K562 (cell line): ENCODE measurements at regions not wholly inside any gene's neighbourhood (a gene's known extent, or its start where the extent isn't known, plus 50 kb on each side); places are given as distances from the start of the nearest gene placed in this dataset.

Source experiments
- ATAC-seq: fragments of 200-7000 bp; cut with Tn5 transposase; 3 replicates; pipeline ENCODE4 v1.9.1; 2020; ENCODE audit warnings: moderate library complexity
- BruUV-seq: library from RNA; stranded (reverse); fragments of 400-500 nt; replicated peaks from 2 replicates; lab custom pipeline; 2021; lab: Mats Ljungman, UMichigan
- CTCF ChIA-PET: fragments of 300-600 bp; formaldehyde crosslinking; extraction: SDS; loops from one replicate; lab custom pipeline; 2021; ENCODE audit warnings: low intra/inter-chr PET ratio; lab: Yijun Ruan, JAX
- POLR2A ChIA-PET: fragments of 300-600, 350-650 bp; sonication (Branson Sonifier 250); formaldehyde crosslinking; extraction: SDS; loops from one replicate; lab custom pipeline; 2021; ENCODE audit warnings: antibody characterized with exemption, inconsistent platforms; lab: Yijun Ruan, JAX
- DNase-seq, 4 experiments: peaks; one replicate each; pipeline versions ENCODE4 v3.0.0 to v3.0.0-alpha.2; 2011 to 2018; ENCODE audit warnings: low spot score in 3 of 4, mixed read lengths in 3 of 4; ENCODE audit errors: extremely low read depth in 1 of 4
- FAIRE-seq: peaks from 2 replicates; lab custom pipeline; 2011; peaks lifted over from hg19 to GRCh38; lab: Jason Lieb, UNC
- H2AFZ ChIP-seq: 2 replicates; pipeline ENCODE4 v1.6.0; 2011; ENCODE audit warnings: low read depth, low read length, control low read depth, inconsistent platforms
- H3K27ac ChIP-seq: fragments of 200-600 bp; 3 replicates; pipeline ENCODE4 v1.8.0; 2011; ENCODE audit warnings: low read depth, mild to moderate bottlenecking, control low read depth, inconsistent platforms, low read length, moderate library complexity, mixed read lengths; ENCODE audit errors: extremely low read depth
- H3K27me3 ChIP-seq, 2 experiments: fragments of 300-600 bp in 1 of 2; 2 replicates in 1 of 2; 3 replicates in 1 of 2; pipeline versions ENCODE4 v1.6.0 to v1.8.0; 2011; ENCODE audit warnings: inconsistent platforms in 2 of 2, low read length in 2 of 2, mild to moderate bottlenecking in 1 of 2, mixed read lengths in 1 of 2, moderate library complexity in 1 of 2; ENCODE audit not compliant: control insufficient read depth in 2 of 2, insufficient read depth in 2 of 2
- H3K36me3 ChIP-seq: fragments of 300-600 bp; 3 replicates; pipeline ENCODE4 v1.8.0; 2011; ENCODE audit warnings: mild to moderate bottlenecking, low read length, inconsistent platforms; ENCODE audit not compliant: control insufficient read depth, insufficient read depth
- H3K4me1 ChIP-seq, 2 experiments: fragments of 200-600 bp in 1 of 2; replicated peaks in 1 of 2; 2 replicates in 1 of 2; 3 replicates in 1 of 2; pipeline versions ENCODE4 v1.5.1 to v1.8.0; 2011; ENCODE audit warnings: inconsistent platforms in 2 of 2, low read length in 2 of 2, mild to moderate bottlenecking in 1 of 2, mixed read lengths in 1 of 2, moderate library complexity in 1 of 2; ENCODE audit not compliant: control insufficient read depth in 2 of 2, insufficient read depth in 2 of 2
- H3K4me2 ChIP-seq: 2 replicates; pipeline ENCODE4 v1.6.1; 2011; ENCODE audit warnings: low read length, control low read depth, inconsistent platforms, mixed read lengths; ENCODE audit not compliant: insufficient read depth
- H3K4me3 ChIP-seq: fragments of 200-600 bp; sonication (generic), shearing (Covaris generic); 2 replicates; pipeline ENCODE4 v1.5.1; 2016; ENCODE audit warnings: control low read depth, inconsistent platforms
- H3K79me2 ChIP-seq: fragments of 200-600 bp; 3 replicates; pipeline ENCODE4 v1.8.0; 2011; ENCODE audit warnings: low read length, inconsistent platforms; ENCODE audit not compliant: control insufficient read depth, insufficient read depth
- H3K9ac ChIP-seq, 2 experiments: 2 replicates each; pipeline versions ENCODE4 v1.6.0 to v1.6.1; 2011; ENCODE audit warnings: low read depth in 2 of 2, low read length in 2 of 2, control low read depth in 1 of 2, inconsistent platforms in 1 of 2, mild to moderate bottlenecking in 1 of 2, mixed read lengths in 1 of 2; ENCODE audit not compliant: insufficient read depth in 1 of 2
- H3K9me1 ChIP-seq: one replicate; pipeline ENCODE4 v1.6.0; 2011; ENCODE audit warnings: inconsistent platforms, mild to moderate bottlenecking, low read length, moderate library complexity; ENCODE audit not compliant: control insufficient read depth, insufficient read depth
- H3K9me3 ChIP-seq: replicated peaks from 2 replicates; pipeline ENCODE4 v1.5.1; 2011; ENCODE audit warnings: low read depth, low read length, inconsistent platforms; ENCODE audit not compliant: control insufficient read depth, insufficient read depth
- H4K20me1 ChIP-seq: replicated peaks from 2 replicates; pipeline ENCODE4 v1.6.1; 2011; ENCODE audit warnings: low read length, inconsistent platforms, mixed read lengths; ENCODE audit not compliant: control insufficient read depth, insufficient read depth
- CBFA2T3 ChIP-seq: fragments of 450-650 bp; IDR thresholded peaks from 2 replicates; pipeline ENCODE4 v1.6.1; 2017
- CEBPG ChIP-seq, 3 experiments: fragments of 200-800 bp in 1 of 3; sonication (Bioruptor generic) in 1 of 3; sonication (generic) in 1 of 3; formaldehyde crosslinking in 1 of 3; IDR thresholded peaks in 2 of 3; conservative IDR thresholded peaks in 1 of 3; 2 replicates each; pipeline versions ENCODE4 v1.6.1 to v1.8.0; 2016 to 2022; ENCODE audit warnings: missing compliant biosample characterization in 2 of 3, missing genetic modification characterization in 2 of 3, mild to moderate bottlenecking in 1 of 3, missing genetic modification reagents in 1 of 3
- CREB3L1 ChIP-seq: fragments of 450-650 bp; IDR thresholded peaks from 2 replicates; pipeline ENCODE4 v1.6.1; 2014; ENCODE audit warnings: low read depth, mild to moderate bottlenecking, moderate library complexity, borderline replicate concordance
- ILF3 ChIP-seq: fragments of 450-650 bp; IDR thresholded peaks from 2 replicates; pipeline ENCODE4 v1.6.1; 2018; ENCODE audit warnings: antibody characterized with exemption, mild to moderate bottlenecking, moderate library complexity, borderline replicate concordance
- MAFF ChIP-seq: IDR thresholded peaks from 2 replicates; pipeline ENCODE4 v1.6.1; 2012; ENCODE audit warnings: low read length, improper control_type of control experiment
- MCM3 ChIP-seq: fragments of 450-650 bp; IDR thresholded peaks from 2 replicates; pipeline ENCODE4 v1.6.1; 2016
- NFIC ChIP-seq: fragments of 450-650 bp; IDR thresholded peaks from 2 replicates; pipeline ENCODE4 v1.6.1; 2017; ENCODE audit warnings: mild to moderate bottlenecking, inconsistent platforms
- NFIX ChIP-seq: fragments of 250-450 bp; sonication (Bioruptor Pico); IDR thresholded peaks from 2 replicates; pipeline ENCODE4 v1.4.0; 2020; ENCODE audit warnings: low read depth, mild to moderate bottlenecking, moderate library complexity
- RB1 ChIP-seq: fragments of 450-650 bp; IDR thresholded peaks from 2 replicates; pipeline ENCODE4 v1.6.1; 2017; ENCODE audit warnings: low read depth, mild to moderate bottlenecking
- SAFB2 ChIP-seq: fragments of 200-400 bp; formaldehyde crosslinking; IDR thresholded peaks from 2 replicates; pipeline ENCODE4 v1.6.1; 2018; ENCODE audit warnings: borderline replicate concordance, low read length, low read depth, moderate library complexity; ENCODE audit not compliant: severe bottlenecking
- TCF7L2 ChIP-seq: fragments of 150-350 bp; IDR thresholded peaks from 2 replicates; pipeline ENCODE4 v1.6.1; 2016; ENCODE audit warnings: low read depth, mild to moderate bottlenecking, low read length, moderate library complexity
- WGBS: fragments of 100-300 bp; shearing (Covaris generic); methylation state at CpG from one replicate; pipeline ENCODE4 v1.1.6; 2016; ENCODE audit warnings: low coverage, mixed read lengths; ENCODE audit not compliant: insufficient coverage; ENCODE audit errors: missing lambda C conversion rate; 5-methylcytosine and 5-hydroxymethylcytosine counted together
- in situ Hi-C: fragments of 300-500 bp; cut with MboI; formaldehyde crosslinking; loops from 4 replicates; pipeline ENCODE4 v1.15.0; 2018; ENCODE audit warnings: inconsistent platforms, mixed read lengths
- intact Hi-C: fragments of 100-400 bp; cut with micrococcal nuclease; formaldehyde crosslinking; loops from 2 replicates; pipeline ENCODE4 v1.14.2; 2022
- TF ChIP-seq, protein P1 (sequence below): fragments of 450-650 bp; IDR thresholded peaks from 2 replicates; pipeline ENCODE4 v1.6.1; 2017; ENCODE audit warnings: mild to moderate bottlenecking, moderate library complexity

GRCh38 chr2:160715428-160715827 is 221.8 kb upstream of the RBMS1 start:
- CTCF ChIA-PET = no interaction called here
- H3K9me3 ChIP-seq = no peaks in the 10 kb centered on the region
- no peak overlapping the region for H3K4me3 ChIP-seq
- no peaks in the 10 kb centered on the region for H3K9me1 ChIP-seq
- H3K27ac ChIP-seq = no peak overlapping the region
- H3K4me2 ChIP-seq = no peak overlapping the region
- in situ Hi-C loops = no loop called here
- no peaks in the 10 kb centered on the region for H3K4me1 ChIP-seq
- BruUV-seq = no TSS peak
- no peak for DNase-seq
- H3K27me3 ChIP-seq = no peaks in the 10 kb centered on the region
- no peak overlapping the region for H2AFZ ChIP-seq
- intact Hi-C loops = no loop called here
- TF ChIP-seq NFIC (peak; percentile 78), NFIX (CRISPR knock-in tag) (peak; percentile 48; the same call in 1 of the 2 replicates), ILF3 (no peak)
- TF ChIP-seq, all 486 proteins: peak for 2
- Histone ChIP-seq H3K79me2 (no peaks in the 10 kb centered on the region), H3K36me3 (no peaks in the 10 kb centered on the region), H3K9ac (no peak overlapping the region), H4K20me1 (no peaks in the 10 kb centered on the region)
- ATAC-seq = no peak
- WGBS = 0% methylated on average over 2 of the region's 2 CpGs
- POLR2A ChIA-PET = no interaction called here
- FAIRE-seq = no peak

DNA sequence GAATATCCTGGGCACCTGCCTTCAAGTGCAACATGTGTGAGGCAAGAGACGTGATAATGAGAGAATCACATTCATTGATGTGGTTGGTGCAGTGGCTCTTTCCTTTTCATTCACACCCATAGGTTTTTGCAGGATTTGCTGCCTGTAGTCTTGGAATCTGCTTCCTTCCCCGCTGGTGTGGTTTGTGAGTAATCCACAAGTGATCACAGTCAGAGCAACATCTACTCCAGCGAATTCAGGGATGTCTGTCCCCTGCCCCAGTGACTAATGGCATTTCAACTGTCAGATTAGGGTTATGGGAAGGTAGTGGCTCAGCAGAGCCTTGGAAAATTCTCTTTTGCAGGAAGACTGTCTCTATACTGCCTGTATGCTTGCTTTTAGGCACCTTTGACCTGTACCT is 225.5 kb upstream of the RBMS1 start:
- Histone ChIP-seq H3K27me3 (no peaks in the 10 kb centered on the region), H2AFZ (no peak overlapping the region), H4K20me1 (no peaks in the 10 kb centered on the region), H3K79me2 (no peaks in the 10 kb centered on the region), H3K4me2 (no peak overlapping the region), H3K4me1 (no peaks in the 10 kb centered on the region), H3K36me3 (no peaks in the 10 kb centered on the region), H3K9me3 (no peaks in the 10 kb centered on the region), H3K27ac (no peak overlapping the region), H3K9me1 (no peaks in the 10 kb centered on the region), H3K9ac (no peak overlapping the region), H3K4me3 (no peak overlapping the region)
- FAIRE-seq (no peak), DNase-seq (no peak), ATAC-seq (no peak)
- TF ChIP-seq, protein P1, sequence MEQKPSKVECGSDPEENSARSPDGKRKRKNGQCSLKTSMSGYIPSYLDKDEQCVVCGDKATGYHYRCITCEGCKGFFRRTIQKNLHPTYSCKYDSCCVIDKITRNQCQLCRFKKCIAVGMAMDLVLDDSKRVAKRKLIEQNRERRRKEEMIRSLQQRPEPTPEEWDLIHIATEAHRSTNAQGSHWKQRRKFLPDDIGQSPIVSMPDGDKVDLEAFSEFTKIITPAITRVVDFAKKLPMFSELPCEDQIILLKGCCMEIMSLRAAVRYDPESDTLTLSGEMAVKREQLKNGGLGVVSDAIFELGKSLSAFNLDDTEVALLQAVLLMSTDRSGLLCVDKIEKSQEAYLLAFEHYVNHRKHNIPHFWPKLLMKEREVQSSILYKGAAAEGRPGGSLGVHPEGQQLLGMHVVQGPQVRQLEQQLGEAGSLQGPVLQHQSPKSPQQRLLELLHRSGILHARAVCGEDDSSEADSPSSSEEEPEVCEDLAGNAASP = no peak
- TF ChIP-seq MAFF (no peak), TCF7L2 (no peak), MCM3 (no peak), SAFB2 (no peak), CBFA2T3 (no peak), CREB3L1 (no peak), CEBPG (CRISPR knock-in tag; IDR thresholded peaks at IDR 0.05) (no peak), CEBPG (tag; conservative IDR thresholded peaks at IDR 0.05 in 1 of 2, IDR thresholded peaks at IDR 0.05 in 1 of 2) (no peak), RB1 (no peak)
- no TSS peak for BruUV-seq
- intact Hi-C loops (no loop called here), in situ Hi-C loops (no loop called here)
- WGBS = 0% methylated on average over 3 of the region's 3 CpGs
- CTCF ChIA-PET = no interaction called here
- POLR2A ChIA-PET = interaction anchor here (0.6 kb wide), 1 partner anchor 12 kb away, joined by 3 read pairs; no protein-coding TSS in a partner anchor
